ENCODE measurements at regions not wholly inside any gene's neighbourhood (a gene's known extent, or its start where the extent isn't known, plus 50 kb on each side); places are given as distances from the start of the nearest gene placed in this dataset.

- no peak overlapping the region for H3K4me3 ChIP-seq (ENCODE audit: control insufficient read depth in 2 of 3, extremely low read depth in 1 of 3, insufficient read depth in 2 of 3, low read depth in 1 of 3, low read length in 3 of 3)
- no peak overlapping the region for H3K9ac ChIP-seq (ENCODE audit: control insufficient read depth, extremely low read depth, insufficient read depth, low read length)
- H3K79me2 ChIP-seq (ENCODE audit: control insufficient read depth, insufficient read depth, low read length): no peaks in the 10 kb centered on the region
- no peak for DNase-seq (ENCODE audit: low read depth, low spot score)
- H3K27me3 ChIP-seq (ENCODE audit: control insufficient read depth, extremely low read depth, insufficient read depth, low read length): no peaks in the 10 kb centered on the region
- H3K9me3 ChIP-seq (ENCODE audit: control insufficient read depth, low read depth, low read length): peaks cover 2% of the 10 kb centered on the region
- H3K4me2 ChIP-seq (ENCODE audit: control insufficient read depth, extremely low read depth, insufficient read depth, low read depth, low read length): no peak overlapping the region
- TF ChIP-seq CTCF (optimal IDR thresholded peaks at IDR 0.05 in 1 of 3, IDR thresholded peaks at IDR 0.05 in 1 of 3, conservative IDR thresholded peaks at IDR 0.05 in 1 of 3; ENCODE audit: extremely low read depth in 1 of 3, insufficient read depth in 2 of 3, low read length in 3 of 3) (no peak), EZH2 (IDR thresholded peaks at IDR 0.05; ENCODE audit: low read length) (no peak)
- H2AFZ ChIP-seq (ENCODE audit: control insufficient read depth, low read length): no peak overlapping the region
- H3K4me1 ChIP-seq (ENCODE audit: control insufficient read depth, extremely low read depth, insufficient read depth, low read length): no peaks in the 10 kb centered on the region
- dilution Hi-C loops (cut with MboI; ENCODE audit: extremely low pct_ligation_motif_present, low sequenced_read_pairs): no loop called here
- H3K36me3 ChIP-seq (ENCODE audit: control insufficient read depth in 2 of 2, extremely low read depth in 1 of 2, insufficient read depth in 2 of 2, low read length in 2 of 2): no peaks in the 10 kb centered on the region
- H3K27ac ChIP-seq (ENCODE audit: control insufficient read depth, insufficient read depth, low read length): no peak overlapping the region
- no peaks in the 10 kb centered on the region for H3K9me1 ChIP-seq (ENCODE audit: control insufficient read depth, extremely low read depth, insufficient read depth, low read length)
- no peak for FAIRE-seq
- H4K20me1 ChIP-seq (ENCODE audit: control insufficient read depth, extremely low read depth, insufficient read depth, low read length): no peaks in the 10 kb centered on the region
These were observed 448.6 kb upstream of the RBFOX1 start for GRCh38 chr16:6884002-6884401.

- Histone ChIP-seq H3K79me2 (ENCODE audit: control insufficient read depth, insufficient read depth, low read length) (no peaks in the 10 kb centered on the region), H3K9me3 (ENCODE audit: control insufficient read depth, low read depth, low read length) (peaks cover 2% of the 10 kb centered on the region)
These were observed 452.4 kb upstream of the RBFOX1 start for GRCh38 chr16:6880263-6880662.

More at GRCh38 chr16:6880263-6880662, 452.4 kb upstream of the RBFOX1 start:
- H3K27ac ChIP-seq (ENCODE audit: control insufficient read depth, insufficient read depth, low read length): no peak overlapping the region
- no peak overlapping the region for H3K4me3 ChIP-seq (ENCODE audit: control insufficient read depth in 2 of 3, extremely low read depth in 1 of 3, insufficient read depth in 2 of 3, low read depth in 1 of 3, low read length in 3 of 3)
- no peak overlapping the region for H3K9ac ChIP-seq (ENCODE audit: control insufficient read depth, extremely low read depth, insufficient read depth, low read length)
- FAIRE-seq (no peak), DNase-seq (ENCODE audit: low read depth, low spot score) (no peak)
- H3K36me3 ChIP-seq (ENCODE audit: control insufficient read depth in 2 of 2, extremely low read depth in 1 of 2, insufficient read depth in 2 of 2, low read length in 2 of 2): no peaks in the 10 kb centered on the region
- H3K27me3 ChIP-seq (ENCODE audit: control insufficient read depth, extremely low read depth, insufficient read depth, low read length): no peaks in the 10 kb centered on the region
- no peaks in the 10 kb centered on the region for H3K9me1 ChIP-seq (ENCODE audit: control insufficient read depth, extremely low read depth, insufficient read depth, low read length)
- H2AFZ ChIP-seq (ENCODE audit: control insufficient read depth, low read length): no peak overlapping the region
- no peaks in the 10 kb centered on the region for H3K4me1 ChIP-seq (ENCODE audit: control insufficient read depth, extremely low read depth, insufficient read depth, low read length)
- no peaks in the 10 kb centered on the region for H4K20me1 ChIP-seq (ENCODE audit: control insufficient read depth, extremely low read depth, insufficient read depth, low read length)
- dilution Hi-C loops (cut with MboI; ENCODE audit: extremely low pct_ligation_motif_present, low sequenced_read_pairs): no loop called here
- no peak overlapping the region for H3K4me2 ChIP-seq (ENCODE audit: control insufficient read depth, extremely low read depth, insufficient read depth, low read depth, low read length)
- no peak for TF ChIP-seq CTCF (optimal IDR thresholded peaks at IDR 0.05 in 1 of 3, IDR thresholded peaks at IDR 0.05 in 1 of 3, conservative IDR thresholded peaks at IDR 0.05 in 1 of 3; ENCODE audit: extremely low read depth in 1 of 3, insufficient read depth in 2 of 3, low read length in 3 of 3)
- TF ChIP-seq EZH2 (IDR thresholded peaks at IDR 0.05; ENCODE audit: low read length): no peak

Measured in keratinocyte (primary cell).